ENCODE measurements at regions not wholly inside any gene's neighbourhood (a gene's known extent, or its start where the extent isn't known, plus 50 kb on each side); places are given as distances from the start of the nearest gene placed in this dataset.
A peak's percentile ranks its signal among the peaks of the same experiment; 100 is the strongest.

DNA sequence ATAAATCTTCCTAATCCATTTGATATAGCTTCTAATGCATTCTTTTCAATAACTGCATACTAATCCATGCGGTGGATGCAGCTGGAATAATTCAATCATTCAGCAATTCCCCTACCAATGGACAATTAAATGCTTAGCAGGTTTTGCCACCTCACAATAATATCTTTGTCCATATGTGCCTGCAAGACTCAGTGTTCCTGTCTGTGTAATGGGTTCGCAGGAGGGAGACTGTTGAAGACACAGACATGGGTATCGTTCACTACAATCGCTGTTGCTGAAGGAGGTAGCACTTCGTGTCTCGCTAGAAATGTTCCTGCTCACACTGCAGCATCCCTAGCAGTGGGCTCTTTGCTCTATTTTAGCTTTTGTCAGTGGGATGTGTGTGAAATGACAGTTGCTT, 214.4 kb downstream of the MED10 start:
- Mint-ChIP-seq H3K4me1 (peaks cover 23% of the 10 kb centered on the region), H3K4me3 (no peak overlapping the region)
- no peak overlapping the region for H2AFZ ChIP-seq (replicated peaks)

DNA sequence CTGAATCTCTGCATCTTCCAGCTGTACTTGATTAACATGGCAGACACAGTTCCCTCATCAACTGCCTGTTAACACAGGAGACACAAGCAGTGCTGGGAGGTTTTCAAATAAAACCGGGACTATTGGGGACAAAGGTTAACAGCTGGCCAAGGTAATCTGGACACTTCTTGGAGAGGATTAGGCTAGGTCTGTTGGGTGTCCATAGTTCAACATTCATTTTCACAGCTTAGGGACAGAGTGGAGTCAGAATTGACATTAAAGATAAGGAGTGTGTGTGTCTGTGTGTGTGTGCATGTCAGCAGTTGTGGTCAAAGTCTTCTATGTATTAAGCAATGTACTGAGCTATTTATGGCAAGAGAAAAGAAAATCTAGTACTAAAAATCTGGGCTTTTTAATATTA, 216.2 kb downstream of the MED10 start:
- H3K4me3 Mint-ChIP-seq = no peak overlapping the region
- Histone ChIP-seq H3K9me3 (ENCODE audit: low read depth) (no peaks in the 10 kb centered on the region), H3K4me1 (peaks cover 19% of the 10 kb centered on the region), H2AFZ (replicated peaks) (no peak overlapping the region), H3F3A (ENCODE audit: low read depth) (peaks cover 14% of the 10 kb centered on the region), H3K27me3 (no peaks in the 10 kb centered on the region), H3K4me2 (no peak overlapping the region), H3K79me2 (ENCODE audit: low read depth) (no peaks in the 10 kb centered on the region), H3K27ac (no peak overlapping the region), H3K36me3 (no peaks in the 10 kb centered on the region), H3K9ac (no peak overlapping the region), H4K20me1 (ENCODE audit: low read depth) (no peaks in the 10 kb centered on the region), H3K4me3 (no peak overlapping the region)
- TF ChIP-seq EZH2phosphoT487 (IDR thresholded peaks at IDR 0.05) (no peak), EZH2 (IDR thresholded peaks at IDR 0.05) (no peak)
- TF ChIP-seq, protein P1, sequence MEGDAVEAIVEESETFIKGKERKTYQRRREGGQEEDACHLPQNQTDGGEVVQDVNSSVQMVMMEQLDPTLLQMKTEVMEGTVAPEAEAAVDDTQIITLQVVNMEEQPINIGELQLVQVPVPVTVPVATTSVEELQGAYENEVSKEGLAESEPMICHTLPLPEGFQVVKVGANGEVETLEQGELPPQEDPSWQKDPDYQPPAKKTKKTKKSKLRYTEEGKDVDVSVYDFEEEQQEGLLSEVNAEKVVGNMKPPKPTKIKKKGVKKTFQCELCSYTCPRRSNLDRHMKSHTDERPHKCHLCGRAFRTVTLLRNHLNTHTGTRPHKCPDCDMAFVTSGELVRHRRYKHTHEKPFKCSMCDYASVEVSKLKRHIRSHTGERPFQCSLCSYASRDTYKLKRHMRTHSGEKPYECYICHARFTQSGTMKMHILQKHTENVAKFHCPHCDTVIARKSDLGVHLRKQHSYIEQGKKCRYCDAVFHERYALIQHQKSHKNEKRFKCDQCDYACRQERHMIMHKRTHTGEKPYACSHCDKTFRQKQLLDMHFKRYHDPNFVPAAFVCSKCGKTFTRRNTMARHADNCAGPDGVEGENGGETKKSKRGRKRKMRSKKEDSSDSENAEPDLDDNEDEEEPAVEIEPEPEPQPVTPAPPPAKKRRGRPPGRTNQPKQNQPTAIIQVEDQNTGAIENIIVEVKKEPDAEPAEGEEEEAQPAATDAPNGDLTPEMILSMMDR (IDR thresholded peaks at IDR 0.05) = no peak
- no peaks in the 10 kb centered on the region for H3K9me3 Mint-ChIP-seq
- peaks cover 25% of the 10 kb centered on the region for H3K4me1 Mint-ChIP-seq
- H3K27ac Mint-ChIP-seq = peak overlapping the region; percentile 20
- H3K27me3 Mint-ChIP-seq (ENCODE audit: insufficient read depth, low read depth) = no peaks in the 10 kb centered on the region
- no peaks in the 10 kb centered on the region for H3K36me3 Mint-ChIP-seq
- no peak for DNase-seq (ENCODE audit: low spot score)

More for the DNA sequence above, 214.4 kb downstream of the MED10 start:
- no peak for DNase-seq (ENCODE audit: low spot score)
- Histone ChIP-seq H3K4me3 (no peak overlapping the region), H3K9ac (no peak overlapping the region), H3K79me2 (ENCODE audit: low read depth) (no peaks in the 10 kb centered on the region), H3K27me3 (no peaks in the 10 kb centered on the region), H3K27ac (no peak overlapping the region), H3K4me2 (no peak overlapping the region), H3K4me1 (peaks cover 19% of the 10 kb centered on the region), H3K36me3 (no peaks in the 10 kb centered on the region), H4K20me1 (ENCODE audit: low read depth) (no peaks in the 10 kb centered on the region), H3F3A (ENCODE audit: low read depth) (peaks cover 14% of the 10 kb centered on the region), H3K9me3 (ENCODE audit: low read depth) (no peaks in the 10 kb centered on the region)
- no peak overlapping the region for H3K27ac Mint-ChIP-seq
- no peaks in the 10 kb centered on the region for H3K27me3 Mint-ChIP-seq (ENCODE audit: insufficient read depth, low read depth)
- no peaks in the 10 kb centered on the region for H3K9me3 Mint-ChIP-seq
- no peaks in the 10 kb centered on the region for H3K36me3 Mint-ChIP-seq
- no peak for TF ChIP-seq EZH2 (IDR thresholded peaks at IDR 0.05)

DNA sequence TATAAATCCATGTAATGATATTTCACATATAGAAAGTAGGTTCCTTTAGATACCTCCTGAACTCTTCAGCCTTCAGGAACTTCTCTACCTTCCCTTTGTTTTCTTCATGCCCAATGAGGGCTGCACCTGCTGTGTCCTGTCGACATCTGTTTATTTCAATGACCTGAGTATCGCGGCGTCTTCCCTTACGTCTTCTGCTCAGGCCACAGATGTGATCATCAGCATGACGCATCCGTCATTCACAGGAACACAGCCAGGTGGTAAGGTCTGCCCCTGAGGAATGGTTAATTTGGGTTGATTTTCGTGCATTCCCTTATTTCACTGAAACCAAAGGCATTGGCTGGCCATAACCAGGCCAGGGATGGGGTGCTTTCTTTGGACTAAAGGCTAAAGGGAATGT, 217.1 kb downstream of the MED10 start:
- Histone ChIP-seq H3F3A (ENCODE audit: low read depth) (peaks cover 14% of the 10 kb centered on the region), H3K9ac (no peak overlapping the region), H3K4me1 (peaks cover 22% of the 10 kb centered on the region), H3K27me3 (no peaks in the 10 kb centered on the region), H3K9me3 (ENCODE audit: low read depth) (no peaks in the 10 kb centered on the region), H2AFZ (replicated peaks) (no peak overlapping the region), H4K20me1 (ENCODE audit: low read depth) (no peaks in the 10 kb centered on the region), H3K79me2 (ENCODE audit: low read depth) (no peaks in the 10 kb centered on the region), H3K4me3 (no peak overlapping the region), H3K36me3 (no peaks in the 10 kb centered on the region), H3K4me2 (no peak overlapping the region), H3K27ac (no peak overlapping the region)
- Mint-ChIP-seq H3K4me1 (peaks cover 25% of the 10 kb centered on the region), H3K4me3 (no peak overlapping the region), H3K27ac (no peak overlapping the region), H3K27me3 (ENCODE audit: insufficient read depth, low read depth) (no peaks in the 10 kb centered on the region), H3K9me3 (no peaks in the 10 kb centered on the region), H3K36me3 (no peaks in the 10 kb centered on the region)
- DNase-seq (ENCODE audit: low spot score) = no peak
- TF ChIP-seq, protein P1 (IDR thresholded peaks at IDR 0.05) = no peak
- TF ChIP-seq EZH2 (IDR thresholded peaks at IDR 0.05) (no peak), EZH2phosphoT487 (IDR thresholded peaks at IDR 0.05) (no peak)

DNA sequence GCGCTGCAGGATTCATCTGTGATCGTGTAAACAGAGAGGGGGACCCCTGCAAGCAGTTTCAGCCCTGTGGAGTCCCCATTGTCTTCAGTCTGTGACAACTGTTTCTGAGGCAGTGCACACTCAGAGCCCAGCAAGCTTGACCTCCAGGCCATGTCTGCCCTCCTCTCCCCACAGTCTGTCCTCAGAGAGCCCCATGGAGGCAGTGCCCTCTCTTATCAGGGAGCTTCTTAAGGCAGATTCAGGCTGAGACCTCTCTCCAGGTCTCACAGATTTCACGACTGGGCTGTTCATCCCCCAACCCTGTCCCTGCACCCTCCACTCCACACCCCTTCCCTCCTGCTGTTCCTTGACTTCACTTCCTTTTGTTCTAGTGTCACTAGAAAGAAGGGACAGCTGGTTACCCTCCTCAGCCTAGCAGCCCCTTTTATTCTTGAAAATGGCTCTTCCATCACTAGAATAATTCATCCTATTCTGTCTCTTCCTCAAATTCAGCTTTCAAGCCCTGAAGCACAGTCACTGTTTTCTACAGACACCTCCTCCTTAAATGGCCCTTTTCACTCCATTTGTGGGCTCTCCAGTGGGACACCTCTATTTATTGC, 218.4 kb downstream of the MED10 start:
- H3K27me3 ChIP-seq = no peaks in the 10 kb centered on the region
- H3K9ac ChIP-seq = no peak overlapping the region
- peaks cover 14% of the 10 kb centered on the region for H3F3A ChIP-seq (ENCODE audit: low read depth)
- H3K4me1 ChIP-seq = peaks cover 22% of the 10 kb centered on the region
- Mint-ChIP-seq H3K4me1 (peaks cover 25% of the 10 kb centered on the region), H3K27ac (peak overlapping the region; percentile 9), H3K36me3 (no peaks in the 10 kb centered on the region), H3K27me3 (ENCODE audit: insufficient read depth, low read depth) (peaks cover 3% of the 10 kb centered on the region), H3K4me3 (peak overlapping the region; percentile 8), H3K9me3 (no peaks in the 10 kb centered on the region)
- no peak overlapping the region for H2AFZ ChIP-seq (replicated peaks)
- H3K36me3 ChIP-seq = no peaks in the 10 kb centered on the region
- DNase-seq (ENCODE audit: low spot score) = peak; percentile 33
- no peaks in the 10 kb centered on the region for H3K79me2 ChIP-seq (ENCODE audit: low read depth)
- TF ChIP-seq EZH2phosphoT487 (IDR thresholded peaks at IDR 0.05) (no peak), EZH2 (IDR thresholded peaks at IDR 0.05) (no peak)
- TF ChIP-seq, protein P1 (IDR thresholded peaks at IDR 0.05) = no peak
- no peak overlapping the region for H3K27ac ChIP-seq
- no peaks in the 10 kb centered on the region for H3K9me3 ChIP-seq (ENCODE audit: low read depth)
- no peaks in the 10 kb centered on the region for H4K20me1 ChIP-seq (ENCODE audit: low read depth)
- H3K4me3 ChIP-seq = no peak overlapping the region
- peak overlapping the region; percentile 49 for H3K4me2 ChIP-seq

All from neural progenitor cell (in vitro differentiated cells).